ENCODE measurements at regions not wholly inside any gene's neighbourhood (a gene's known extent, or its start where the extent isn't known, plus 50 kb on each side); places are given as distances from the start of the nearest gene placed in this dataset.

- TF ChIP-seq POLR2A (IDR thresholded peaks at IDR 0.05; ENCODE audit: low read length) (no peak), GATA1 (IDR thresholded peaks at IDR 0.05; ENCODE audit: low read depth, low read length) (no peak)
Observed at GRCh38 chr14:83491091-83491490, 1957.4 kb upstream of the SEL1L start.

Measured in erythroblast (primary cell).